NB4 (cell line): ENCODE measurements at regions not wholly inside any gene's neighbourhood (a gene's known extent, or its start where the extent isn't known, plus 50 kb on each side); places are given as distances from the start of the nearest gene placed in this dataset.

Experiments
- DNase-seq: peaks from one replicate; pipeline ENCODE4 v3.0.0; 2010; ENCODE audit warnings: low read depth
- H3K4me3 ChIP-seq: one replicate; pipeline ENCODE4 v1.5.1; 2011; ENCODE audit warnings: mild to moderate bottlenecking, low read depth, low read length, moderate library complexity
- CTCF ChIP-seq: IDR thresholded peaks from one replicate; pipeline ENCODE4 v1.5.1; 2012; ENCODE audit warnings: low read depth, low read length
- MAX ChIP-seq: IDR thresholded peaks from 2 replicates; pipeline ENCODE4 v1.6.1; 2011; ENCODE audit warnings: low read depth, low read length
- MYC ChIP-seq: IDR thresholded peaks from 2 replicates; pipeline ENCODE4 v1.6.1; 2011; ENCODE audit warnings: low read depth, low read length
- POLR2A ChIP-seq: IDR thresholded peaks from 2 replicates; pipeline ENCODE4 v1.6.1; 2011; ENCODE audit warnings: mild to moderate bottlenecking; ENCODE audit not compliant: insufficient read length; ENCODE audit errors: extremely low read depth

GRCh38 chr5:89147031-89147430, 264.0 kb upstream of the MEF2C start:
- no peak for TF ChIP-seq CTCF
- TF ChIP-seq POLR2A, result no peak
- TF ChIP-seq MAX, result no peak
- no peak for TF ChIP-seq MYC
- no peak overlapping the region for H3K4me3 ChIP-seq
- no peak for DNase-seq

GRCh38 chr5:89137148-89137547, 254.2 kb upstream of the MEF2C start:
- no peak overlapping the region for H3K4me3 ChIP-seq
- TF ChIP-seq MAX, result no peak
- no peak for TF ChIP-seq POLR2A
- TF ChIP-seq CTCF, result no peak
- TF ChIP-seq MYC, result no peak
- no peak for DNase-seq

- DNase-seq, result no peak
- no peak overlapping the region for H3K4me3 ChIP-seq
- no peak for TF ChIP-seq POLR2A
- TF ChIP-seq CTCF, result no peak
- TF ChIP-seq MYC, result no peak
- TF ChIP-seq MAX, result no peak
Measured at GRCh38 chr5:89133975-89134374, 251.0 kb upstream of the MEF2C start.

- TF ChIP-seq MYC (no peak), MAX (no peak), CTCF (no peak), POLR2A (no peak)
- DNase-seq, result no peak
- H3K4me3 ChIP-seq, result no peak overlapping the region
Measured at GRCh38 chr5:89133129-89133528, 250.1 kb upstream of the MEF2C start.

- H3K4me3 ChIP-seq, result no peak overlapping the region
- TF ChIP-seq CTCF (no peak), MAX (no peak), MYC (no peak), POLR2A (no peak)
- no peak for DNase-seq
Measured at GRCh38 chr5:89130851-89131250, 247.9 kb upstream of the MEF2C start.

- DNase-seq, result no peak
- H3K4me3 ChIP-seq, result no peak overlapping the region
- TF ChIP-seq CTCF (no peak), POLR2A (no peak), MYC (no peak), MAX (no peak)
Measured at GRCh38 chr5:89129941-89130340, 247.0 kb upstream of the MEF2C start.
